ENCODE measurements at regions not wholly inside any gene's neighbourhood (a gene's known extent, or its start where the extent isn't known, plus 50 kb on each side); places are given as distances from the start of the nearest gene placed in this dataset.
"Not testable (repeated sequence)": the region's sequence is repeated elsewhere in the genome, so short reads cannot be mapped to it uniquely, and the experiment has no call there.

DNA sequence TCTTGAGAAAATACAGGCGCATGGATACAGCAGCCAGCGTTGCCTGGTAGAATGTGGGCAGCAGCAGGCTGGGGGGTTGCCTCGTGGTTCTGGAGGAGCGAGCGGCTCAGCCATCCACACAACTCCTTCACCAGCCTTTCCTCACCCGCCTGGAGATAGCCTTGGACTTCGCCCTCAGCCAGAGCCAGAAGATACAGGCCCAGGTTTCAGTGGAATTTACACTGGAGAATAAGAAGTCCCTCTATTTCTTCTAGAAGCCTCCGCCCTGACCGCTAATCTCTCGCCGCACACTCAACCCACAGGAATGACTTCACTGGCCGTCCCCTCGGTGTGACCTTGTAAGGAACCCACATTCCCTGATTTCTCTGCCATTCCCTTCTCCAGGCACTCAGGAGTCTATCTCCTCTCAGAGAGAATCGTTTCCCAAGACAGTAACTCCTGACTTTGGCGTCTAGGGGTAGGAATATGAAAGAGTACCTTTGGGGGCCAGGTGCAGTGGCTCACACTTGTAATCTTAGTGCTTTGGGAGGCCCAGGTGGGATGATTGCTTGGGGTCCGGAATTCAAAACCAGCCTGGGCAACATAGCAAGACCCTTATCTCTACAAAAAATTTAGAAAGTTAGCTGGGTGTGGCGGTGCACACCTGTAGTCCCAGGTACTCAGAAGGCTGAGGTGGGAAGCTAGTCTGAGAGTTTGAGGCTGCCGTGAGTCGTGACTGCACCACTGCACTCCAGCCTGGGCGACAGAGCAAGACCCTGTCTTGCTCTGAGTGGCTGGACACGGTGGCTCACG lies 52.0 kb upstream of the ECHDC3 start (continued):
- TF ChIP-seq CEBPB (IDR thresholded peaks at IDR 0.05; ENCODE audit: low read depth, low read length), result no peak

DNA sequence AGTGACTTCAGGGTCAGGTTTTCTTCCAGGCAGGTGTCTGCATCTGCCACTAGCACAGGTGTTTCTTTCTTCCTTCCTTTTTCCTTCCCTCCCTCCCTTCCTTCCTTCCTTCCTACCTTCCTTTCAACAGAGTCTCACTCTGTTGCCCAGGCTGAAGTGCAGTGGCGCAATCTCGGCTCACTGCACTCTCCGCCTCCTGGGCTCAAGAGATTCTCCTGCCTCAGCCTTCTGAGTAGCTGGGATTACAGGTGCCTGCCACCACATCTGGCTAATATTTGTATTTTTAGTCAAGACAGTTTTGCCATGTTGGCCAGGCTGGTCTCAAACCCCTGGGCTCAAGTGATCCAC lies 53.8 kb upstream of the ECHDC3 start:
- no CpG with 5 or more reads among the region's 3 CpGs for WGBS, 2 experiments (ENCODE audit: extremely low coverage in 2 of 2, insufficient read length in 1 of 2)
- H3K27ac ChIP-seq (ENCODE audit: insufficient read depth, low read length); H4K8ac ChIP-seq (ENCODE audit: low read depth in 2 of 2, low read length in 2 of 2); H3K14ac ChIP-seq (replicated peaks; ENCODE audit: low read depth, low read length); H3K79me1 ChIP-seq (ENCODE audit: low read depth in 1 of 2, low read length in 2 of 2); CTCF ChIA-PET; H3K4ac ChIP-seq (ENCODE audit: low read depth, low read length); H3K56ac ChIP-seq (ENCODE audit: extremely low read depth, insufficient read depth, low read length); DNase-seq; H4K91ac ChIP-seq (ENCODE audit: insufficient read depth, low read depth, low read length); H3K4me3 ChIP-seq (ENCODE audit: insufficient read depth, low read depth, low read length); H3K18ac ChIP-seq (ENCODE audit: low read depth, low read length); intact Hi-C loops (cut with micrococcal nuclease); POLR2A ChIA-PET (ENCODE audit: unreplicated experiment); ATAC-seq (ENCODE audit: low read depth); BruUV-seq (replicated peaks); H3K27me3 ChIP-seq (ENCODE audit: control insufficient read depth, insufficient read depth, low read length); H2BK20ac ChIP-seq (ENCODE audit: low read depth, low read length); H2BK15ac ChIP-seq (ENCODE audit: low read depth, low read length); H3K9ac ChIP-seq (ENCODE audit: low read depth, low read length); H3K4me1 ChIP-seq (ENCODE audit: control insufficient read depth, insufficient read depth, low read length); H2AK9ac ChIP-seq (replicated peaks; ENCODE audit: low read depth, low read length, poor library complexity); H3K4me2 ChIP-seq (ENCODE audit: low read depth, low read length); in situ Hi-C loops (cut with MboI; ENCODE audit: low sequenced_read_pairs); H3K9me3 ChIP-seq (ENCODE audit: control insufficient read depth, insufficient read depth, low read length); H3K23ac ChIP-seq (ENCODE audit: low read depth, low read length); dilution Hi-C loops (cut with HindIII; ENCODE audit: low sequenced_read_pairs, unreplicated experiment); H4K5ac ChIP-seq (ENCODE audit: low read depth, low read length); H3K9me1 ChIP-seq (ENCODE audit: insufficient read depth, low read length); H2BK120ac ChIP-seq (ENCODE audit: low read depth, low read length); H2AK5ac ChIP-seq (ENCODE audit: low read depth, low read length); H2BK5ac ChIP-seq (ENCODE audit: low read depth, low read length, poor library complexity, severe bottlenecking); H3K36me3 ChIP-seq (ENCODE audit: control insufficient read depth, insufficient read depth, low read length); H4K20me1 ChIP-seq (ENCODE audit: insufficient read depth, low read length); H2AFZ ChIP-seq (replicated peaks; ENCODE audit: low read length, poor library complexity): not testable (repeated sequence)
